ENCODE measurements at regions not wholly inside any gene's neighbourhood (a gene's known extent, or its start where the extent isn't known, plus 50 kb on each side); places are given as distances from the start of the nearest gene placed in this dataset.

- Histone ChIP-seq H3K36me3 (ENCODE audit: insufficient read depth, low read length) (no peaks in the 10 kb centered on the region), H3K9me3 (ENCODE audit: control insufficient read depth, insufficient read depth, low read length) (no peaks in the 10 kb centered on the region), H3K9ac (ENCODE audit: low read depth, low read length) (no peak overlapping the region), H3K4me1 (ENCODE audit: insufficient read depth, low read length) (no peaks in the 10 kb centered on the region)
Observed at GRCh38 chr17:68710035-68710780, 109.0 kb upstream of the FAM20A start.

DNA sequence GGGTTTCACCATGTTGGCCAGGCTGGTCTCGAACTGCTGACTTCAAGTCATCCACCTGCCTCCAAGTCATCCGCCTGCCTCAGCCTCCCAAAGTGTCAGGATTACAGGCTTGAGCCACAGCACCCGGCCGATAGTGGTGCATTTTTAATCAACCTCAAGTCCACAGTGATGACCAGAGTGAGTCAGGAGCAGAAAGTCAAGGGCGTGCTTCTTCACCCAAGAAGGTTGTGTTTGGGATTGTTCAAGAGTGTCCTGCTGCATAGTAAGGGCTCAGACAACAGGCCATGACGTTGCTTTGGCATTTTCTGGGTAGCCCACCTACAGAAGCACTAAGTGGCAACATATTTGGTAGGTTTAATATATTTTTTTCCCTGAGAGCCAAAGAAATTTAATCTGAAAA is 108.3 kb upstream of the FAM20A start:
- H3K36me3 ChIP-seq (ENCODE audit: insufficient read depth, low read length), result no peaks in the 10 kb centered on the region
- H3K9me3 ChIP-seq (ENCODE audit: control insufficient read depth, insufficient read depth, low read length), result no peaks in the 10 kb centered on the region
- H3K9ac ChIP-seq (ENCODE audit: low read depth, low read length), result no peak overlapping the region
- H3K4me1 ChIP-seq (ENCODE audit: insufficient read depth, low read length), result no peaks in the 10 kb centered on the region

- no peaks in the 10 kb centered on the region for H3K4me1 ChIP-seq (ENCODE audit: insufficient read depth, low read length)
- H3K36me3 ChIP-seq (ENCODE audit: insufficient read depth, low read length), result no peaks in the 10 kb centered on the region
- H3K9me3 ChIP-seq (ENCODE audit: control insufficient read depth, insufficient read depth, low read length), result no peaks in the 10 kb centered on the region
- H3K9ac ChIP-seq (ENCODE audit: low read depth, low read length), result no peak overlapping the region
Observed at GRCh38 chr17:68707031-68707430, 105.9 kb upstream of the FAM20A start.

DNA sequence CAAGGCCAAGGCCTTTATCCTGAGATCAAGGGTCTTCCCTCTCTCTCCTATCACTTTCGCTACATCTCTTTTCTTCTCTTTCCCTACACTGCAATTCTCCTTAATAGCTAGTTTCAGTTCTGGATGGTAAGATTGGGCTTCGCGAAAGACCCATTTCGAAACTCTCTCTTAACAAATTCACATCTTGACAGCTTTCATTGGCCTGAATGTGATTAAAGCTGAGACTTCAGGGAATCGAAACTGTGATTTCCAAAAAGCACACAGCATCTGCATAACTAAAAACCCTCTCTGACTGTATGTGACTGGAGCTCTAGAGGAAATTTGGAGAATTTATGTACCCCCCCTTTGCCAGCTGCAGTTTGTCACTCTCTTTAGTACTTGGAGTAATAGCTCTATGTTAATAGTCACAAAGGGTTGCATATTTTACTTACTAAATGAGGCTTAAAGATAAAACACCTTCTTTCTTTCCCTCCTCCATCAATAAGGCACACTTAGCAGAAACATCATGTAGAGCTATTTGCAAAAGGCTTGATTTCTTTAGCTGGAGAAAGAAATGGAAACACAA is 105.3 kb upstream of the FAM20A start:
- H3K4me1 ChIP-seq (ENCODE audit: insufficient read depth, low read length), result no peaks in the 10 kb centered on the region
- H3K9ac ChIP-seq (ENCODE audit: low read depth, low read length), result no peak overlapping the region
- no peaks in the 10 kb centered on the region for H3K36me3 ChIP-seq (ENCODE audit: insufficient read depth, low read length)
- H3K9me3 ChIP-seq (ENCODE audit: control insufficient read depth, insufficient read depth, low read length), result no peaks in the 10 kb centered on the region

- Histone ChIP-seq H3K9ac (ENCODE audit: low read depth, low read length) (no peak overlapping the region), H3K36me3 (ENCODE audit: insufficient read depth, low read length) (no peaks in the 10 kb centered on the region), H3K9me3 (ENCODE audit: control insufficient read depth, insufficient read depth, low read length) (no peaks in the 10 kb centered on the region), H3K4me1 (ENCODE audit: insufficient read depth, low read length) (no peaks in the 10 kb centered on the region)
Observed at GRCh38 chr17:68705714-68706076, 104.5 kb upstream of the FAM20A start.

DNA sequence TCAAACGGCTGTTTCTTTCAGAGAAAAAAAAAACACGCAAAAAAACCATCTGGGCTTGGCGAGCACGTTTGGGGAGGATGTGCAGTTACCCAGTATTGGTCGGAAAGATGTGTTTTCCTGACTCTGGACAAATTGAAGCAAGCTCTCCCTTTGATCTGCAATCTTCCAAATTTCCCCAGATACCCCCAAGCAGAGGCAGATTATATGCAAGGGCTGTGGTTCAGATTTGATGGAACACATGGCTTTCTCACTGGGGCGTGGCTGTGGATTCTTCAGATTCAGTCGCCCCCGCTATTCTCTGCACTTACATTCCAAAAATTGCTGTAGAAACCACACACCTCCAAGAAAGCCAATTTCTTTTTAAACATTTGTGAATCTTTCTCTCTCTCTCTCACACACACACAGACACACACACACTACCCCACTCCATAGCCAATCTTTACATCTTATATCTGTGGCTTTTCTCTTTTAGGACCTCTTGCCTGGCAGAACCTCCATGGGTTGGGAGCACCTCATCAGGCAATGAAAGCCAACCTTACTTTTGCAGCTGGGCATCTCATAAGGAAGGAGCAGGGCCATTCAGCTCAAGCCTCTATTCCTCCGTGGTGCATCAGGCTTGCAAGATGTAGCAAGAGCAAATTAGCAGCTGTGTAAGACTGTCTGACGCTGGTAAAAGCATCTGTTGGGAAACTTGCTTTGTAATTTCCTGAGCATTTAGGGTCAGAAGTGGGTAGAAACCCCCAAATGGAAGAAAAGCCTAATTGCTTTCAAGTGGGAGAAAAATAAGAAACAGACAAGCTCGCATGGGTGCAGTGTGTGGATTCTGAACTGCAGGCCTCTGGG is 103.9 kb upstream of the FAM20A start:
- Histone ChIP-seq H3K9me3 (ENCODE audit: control insufficient read depth, insufficient read depth, low read length) (no peaks in the 10 kb centered on the region), H3K36me3 (ENCODE audit: insufficient read depth, low read length) (no peaks in the 10 kb centered on the region), H3K4me1 (ENCODE audit: insufficient read depth, low read length) (no peaks in the 10 kb centered on the region), H3K9ac (ENCODE audit: low read depth, low read length) (no peak overlapping the region)

GRCh38 chr17:68701046-68701445 is 99.9 kb upstream of the FAM20A start:
- H3K4me1 ChIP-seq (ENCODE audit: insufficient read depth, low read length), result no peaks in the 10 kb centered on the region
- no peaks in the 10 kb centered on the region for H3K36me3 ChIP-seq (ENCODE audit: insufficient read depth, low read length)
- H3K9me3 ChIP-seq (ENCODE audit: control insufficient read depth, insufficient read depth, low read length), result no peaks in the 10 kb centered on the region
- no peak overlapping the region for H3K9ac ChIP-seq (ENCODE audit: low read depth, low read length)

DNA sequence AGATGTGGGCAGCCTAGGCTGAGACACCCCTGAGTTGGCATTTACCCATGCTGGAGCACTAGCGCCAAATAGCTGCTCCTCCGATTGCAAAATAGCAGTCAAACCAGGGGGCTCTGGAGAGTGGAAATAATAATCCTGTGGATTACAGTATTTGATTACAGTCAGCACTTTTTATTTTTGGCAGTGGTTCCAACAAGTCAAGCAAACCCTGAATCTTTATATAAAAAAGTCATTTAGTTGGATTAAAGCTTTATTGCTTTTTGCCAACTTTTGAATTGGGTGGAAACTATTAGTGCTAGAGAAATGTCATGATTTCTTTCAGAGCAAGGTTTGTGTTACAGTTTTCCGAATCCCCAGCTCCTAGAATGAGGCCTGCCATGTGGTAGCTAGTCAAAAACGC is 99.3 kb upstream of the FAM20A start:
- no peak overlapping the region for H3K9ac ChIP-seq (ENCODE audit: low read depth, low read length)
- no peaks in the 10 kb centered on the region for H3K9me3 ChIP-seq (ENCODE audit: control insufficient read depth, insufficient read depth, low read length)
- no peaks in the 10 kb centered on the region for H3K4me1 ChIP-seq (ENCODE audit: insufficient read depth, low read length)
- no peaks in the 10 kb centered on the region for H3K36me3 ChIP-seq (ENCODE audit: insufficient read depth, low read length)

DNA sequence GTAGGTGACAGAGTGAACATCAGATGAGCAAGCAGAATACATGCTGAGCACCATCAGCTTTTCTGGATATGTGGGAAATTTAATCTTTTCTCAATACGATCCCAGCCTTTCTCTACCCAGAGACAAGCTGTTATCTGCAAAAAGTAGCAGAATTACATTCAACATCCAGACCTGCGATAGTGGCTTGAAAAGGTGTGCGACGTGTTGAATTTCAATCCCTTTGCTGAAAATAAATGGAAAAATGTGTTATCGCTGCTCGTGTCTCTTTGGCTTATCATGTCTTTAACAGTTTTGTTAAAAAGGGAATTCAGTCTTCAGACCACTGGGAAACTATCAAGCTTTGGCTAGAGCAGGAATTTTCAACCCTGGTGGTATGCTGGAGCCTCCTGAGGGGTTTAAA is 98.8 kb upstream of the FAM20A start:
- H3K4me1 ChIP-seq (ENCODE audit: insufficient read depth, low read length), result no peaks in the 10 kb centered on the region
- no peaks in the 10 kb centered on the region for H3K9me3 ChIP-seq (ENCODE audit: control insufficient read depth, insufficient read depth, low read length)
- H3K9ac ChIP-seq (ENCODE audit: low read depth, low read length), result no peak overlapping the region
- no peaks in the 10 kb centered on the region for H3K36me3 ChIP-seq (ENCODE audit: insufficient read depth, low read length)

- Histone ChIP-seq H3K9ac (ENCODE audit: low read depth, low read length) (no peak overlapping the region), H3K4me1 (ENCODE audit: insufficient read depth, low read length) (no peaks in the 10 kb centered on the region), H3K36me3 (ENCODE audit: insufficient read depth, low read length) (no peaks in the 10 kb centered on the region), H3K9me3 (ENCODE audit: control insufficient read depth, insufficient read depth, low read length) (no peaks in the 10 kb centered on the region)
Observed at GRCh38 chr17:68698746-68699145, 97.6 kb upstream of the FAM20A start.

GRCh38 chr17:68697850-68698361 is 96.7 kb upstream of the FAM20A start:
- Histone ChIP-seq H3K9me3 (ENCODE audit: control insufficient read depth, insufficient read depth, low read length) (no peaks in the 10 kb centered on the region), H3K4me1 (ENCODE audit: insufficient read depth, low read length) (no peaks in the 10 kb centered on the region), H3K36me3 (ENCODE audit: insufficient read depth, low read length) (no peaks in the 10 kb centered on the region), H3K9ac (ENCODE audit: low read depth, low read length) (no peak overlapping the region)

DNA sequence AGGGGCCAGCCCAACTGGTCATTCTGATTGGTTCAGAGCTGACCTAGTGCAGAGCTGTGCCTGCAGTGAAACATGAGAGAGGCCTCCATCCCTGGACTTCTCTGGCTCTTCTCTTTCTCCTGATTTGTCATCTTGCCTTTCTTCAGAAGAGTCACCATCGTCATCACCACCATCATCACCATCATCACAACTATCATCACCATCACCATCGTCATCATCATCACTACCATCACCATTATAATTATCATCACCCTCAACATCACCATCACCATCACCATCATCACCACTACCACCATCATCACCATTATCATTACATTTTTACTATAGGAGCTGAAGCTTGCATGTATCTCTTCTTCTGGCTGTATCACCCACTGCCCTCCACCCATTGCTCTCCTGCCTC is 94.5 kb upstream of the FAM20A start:
- Histone ChIP-seq H3K36me3 (ENCODE audit: insufficient read depth, low read length) (no peaks in the 10 kb centered on the region), H3K4me1 (ENCODE audit: insufficient read depth, low read length) (no peaks in the 10 kb centered on the region), H3K9me3 (ENCODE audit: control insufficient read depth, insufficient read depth, low read length) (no peaks in the 10 kb centered on the region), H3K9ac (ENCODE audit: low read depth, low read length) (no peak overlapping the region)

- Histone ChIP-seq H3K9me3 (ENCODE audit: control insufficient read depth, insufficient read depth, low read length) (no peaks in the 10 kb centered on the region), H3K9ac (ENCODE audit: low read depth, low read length) (no peak overlapping the region), H3K36me3 (ENCODE audit: insufficient read depth, low read length) (no peaks in the 10 kb centered on the region), H3K4me1 (ENCODE audit: insufficient read depth, low read length) (no peaks in the 10 kb centered on the region)
Observed at GRCh38 chr17:68694791-68695485, 93.8 kb upstream of the FAM20A start.

GRCh38 chr17:68693896-68694295 is 92.7 kb upstream of the FAM20A start:
- Histone ChIP-seq H3K36me3 (ENCODE audit: insufficient read depth, low read length) (no peaks in the 10 kb centered on the region), H3K4me1 (ENCODE audit: insufficient read depth, low read length) (no peaks in the 10 kb centered on the region), H3K9me3 (ENCODE audit: control insufficient read depth, insufficient read depth, low read length) (no peaks in the 10 kb centered on the region), H3K9ac (ENCODE audit: low read depth, low read length) (no peak overlapping the region)
